ENCODE measurements at regions not wholly inside any gene's neighbourhood (a gene's known extent, or its start where the extent isn't known, plus 50 kb on each side); places are given as distances from the start of the nearest gene placed in this dataset.

GRCh38 chr5:74953937-74954720 lies 87.9 kb upstream of the FAM169A start:
- no peak for DNase-seq

- DNase-seq = no peak
Measured at GRCh38 chr5:74953554-74953936, 87.4 kb upstream of the FAM169A start.

- no peak for DNase-seq
Measured at GRCh38 chr5:74952406-74952805, 86.2 kb upstream of the FAM169A start.

- no peak for DNase-seq
Measured at GRCh38 chr5:74951865-74952264, 85.7 kb upstream of the FAM169A start.

- no peak for DNase-seq
Measured at GRCh38 chr5:74950836-74951515, 84.8 kb upstream of the FAM169A start.

- DNase-seq = no peak
Measured at GRCh38 chr5:74949976-74950375, 83.8 kb upstream of the FAM169A start.

- peak; percentile 74 for DNase-seq
Measured at GRCh38 chr5:74948031-74948546, 81.9 kb upstream of the FAM169A start.

GRCh38 chr5:74946471-74946870 lies 80.3 kb upstream of the FAM169A start:
- peak; percentile 45 for DNase-seq

- DNase-seq = peak; percentile 64
Measured at GRCh38 chr5:74945561-74946165, 79.5 kb upstream of the FAM169A start.

GRCh38 chr5:74943905-74944304 lies 77.7 kb upstream of the FAM169A start:
- DNase-seq = peak; percentile 31

- no peak for DNase-seq
Measured at GRCh38 chr5:74942622-74943286, 76.6 kb upstream of the FAM169A start.

- no peak for DNase-seq
Measured at GRCh38 chr5:74940782-74941353, 74.7 kb upstream of the FAM169A start.

GRCh38 chr5:74938250-74938933 lies 72.2 kb upstream of the FAM169A start:
- DNase-seq = no peak

GRCh38 chr5:74935752-74936091 lies 69.5 kb upstream of the FAM169A start:
- no peak for DNase-seq

- DNase-seq = peak; percentile 49
Measured at GRCh38 chr5:74934949-74935751, 69.0 kb upstream of the FAM169A start.

- DNase-seq = no peak
Measured at GRCh38 chr5:74927336-74927735, 61.1 kb upstream of the FAM169A start.

- DNase-seq = peak; percentile 67
Measured at GRCh38 chr5:74919487-74919886, 53.3 kb upstream of the FAM169A start.

- DNase-seq = no peak
Measured at GRCh38 chr5:74919041-74919440, 52.9 kb upstream of the FAM169A start.

GRCh38 chr5:74918232-74918669 lies 52.1 kb upstream of the FAM169A start:
- no peak for DNase-seq

- DNase-seq = peak; percentile 97
Measured at GRCh38 chr5:74916831-74917710, 50.9 kb upstream of the FAM169A start.

Measured in DMS53 (cell line).